ENCODE measurements at regions not wholly inside any gene's neighbourhood (a gene's known extent, or its start where the extent isn't known, plus 50 kb on each side); places are given as distances from the start of the nearest gene placed in this dataset.
"Not testable (repeated sequence)": the region's sequence is repeated elsewhere in the genome, so short reads cannot be mapped to it uniquely, and the experiment has no call there.

DNA sequence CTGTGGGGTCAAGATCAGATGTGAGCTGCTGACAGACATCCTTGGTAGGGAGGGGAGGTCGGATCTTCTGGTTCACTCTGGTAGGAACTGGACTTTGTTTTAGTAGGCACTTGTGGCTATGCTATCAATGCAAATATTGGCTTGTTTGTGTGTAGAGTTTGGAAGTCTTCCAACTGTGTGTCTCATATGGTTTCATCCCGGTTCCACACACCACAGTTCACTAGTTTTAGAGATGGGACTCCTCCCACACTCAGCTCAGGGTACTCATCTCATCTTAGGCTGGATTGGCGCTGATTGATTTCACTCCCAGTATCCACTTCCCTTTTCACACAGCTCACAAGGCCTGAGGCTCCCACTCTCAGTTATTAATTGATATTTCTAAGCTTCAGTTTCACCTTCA lies 161.3 kb downstream of the THBS2 start:
- H3K36me3 ChIP-seq (ENCODE audit: control insufficient read depth in 2 of 2, insufficient read depth in 2 of 2, low read length in 2 of 2), result no peaks in the 10 kb centered on the region
- H3K9me3 ChIP-seq (ENCODE audit: control insufficient read depth in 2 of 2, low read length in 2 of 2), result no peaks in the 10 kb centered on the region
- no peaks in the 10 kb centered on the region for H3K27me3 ChIP-seq (ENCODE audit: control insufficient read depth in 1 of 2, insufficient read depth in 2 of 2, low read length in 2 of 2)
- H3K4me1 ChIP-seq (ENCODE audit: control insufficient read depth, insufficient read depth, low read length), result peaks cover 6% of the 10 kb centered on the region
- H3K9ac ChIP-seq (ENCODE audit: low read length in 2 of 2), result no peak overlapping the region
- no peak overlapping the region for H3K4me3 ChIP-seq (ENCODE audit: low read length in 2 of 2)
- H3K27ac ChIP-seq (ENCODE audit: low read length), result no peak overlapping the region

GRCh38 chr6:169090514-169091127 lies 163.0 kb downstream of the THBS2 start:
- H3K9me3 ChIP-seq (ENCODE audit: control insufficient read depth in 2 of 2, low read length in 2 of 2); H3K27ac ChIP-seq (ENCODE audit: low read length); H3K4me1 ChIP-seq (ENCODE audit: control insufficient read depth, insufficient read depth, low read length); H3K36me3 ChIP-seq (ENCODE audit: control insufficient read depth in 2 of 2, insufficient read depth in 2 of 2, low read length in 2 of 2); H3K27me3 ChIP-seq (ENCODE audit: control insufficient read depth in 1 of 2, insufficient read depth in 2 of 2, low read length in 2 of 2); H3K4me3 ChIP-seq (ENCODE audit: low read length in 2 of 2); H3K9ac ChIP-seq (ENCODE audit: low read length in 2 of 2): not testable (repeated sequence)

- Histone ChIP-seq H3K27me3 (ENCODE audit: control insufficient read depth in 1 of 2, insufficient read depth in 2 of 2, low read length in 2 of 2) (no peaks in the 10 kb centered on the region), H3K4me1 (ENCODE audit: control insufficient read depth, insufficient read depth, low read length) (peaks cover 6% of the 10 kb centered on the region), H3K36me3 (ENCODE audit: control insufficient read depth in 2 of 2, insufficient read depth in 2 of 2, low read length in 2 of 2) (no peaks in the 10 kb centered on the region), H3K9me3 (ENCODE audit: control insufficient read depth in 2 of 2, low read length in 2 of 2) (no peaks in the 10 kb centered on the region), H3K9ac (ENCODE audit: low read length in 2 of 2) (no peak overlapping the region), H3K4me3 (ENCODE audit: low read length in 2 of 2) (no peak overlapping the region), H3K27ac (ENCODE audit: low read length) (no peak overlapping the region)
These were observed 164.9 kb downstream of the THBS2 start for GRCh38 chr6:169088762-169089161.

DNA sequence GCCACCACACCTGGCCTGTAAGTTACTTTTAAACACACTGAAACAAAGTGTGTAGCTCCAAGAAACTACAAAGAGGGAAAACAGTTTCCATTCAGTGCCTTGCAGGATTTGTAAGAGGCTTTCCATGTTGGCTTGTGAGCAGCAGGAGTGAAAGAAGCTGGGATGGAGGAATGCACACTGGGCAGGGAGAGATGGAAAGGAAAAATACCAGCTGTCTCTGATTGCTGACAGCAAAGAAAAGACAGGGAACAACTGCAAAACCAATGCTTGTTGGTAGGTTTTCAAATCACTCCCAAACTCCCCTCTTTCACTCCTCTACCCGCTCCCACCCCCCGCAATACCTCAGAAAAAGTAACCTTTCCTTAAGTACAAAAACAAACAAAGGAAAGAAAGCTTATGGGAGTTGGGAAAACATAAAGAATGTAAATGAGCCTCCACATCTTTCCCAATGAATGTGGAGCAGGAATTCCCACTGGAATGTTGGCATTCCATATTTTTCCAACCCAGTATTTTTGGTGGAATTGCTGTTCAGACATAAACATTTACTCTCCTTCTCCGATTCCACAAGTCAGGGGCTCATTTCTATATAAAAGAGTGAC lies 166.1 kb downstream of the THBS2 start:
- no peak overlapping the region for H3K27ac ChIP-seq (ENCODE audit: low read length)

DNA sequence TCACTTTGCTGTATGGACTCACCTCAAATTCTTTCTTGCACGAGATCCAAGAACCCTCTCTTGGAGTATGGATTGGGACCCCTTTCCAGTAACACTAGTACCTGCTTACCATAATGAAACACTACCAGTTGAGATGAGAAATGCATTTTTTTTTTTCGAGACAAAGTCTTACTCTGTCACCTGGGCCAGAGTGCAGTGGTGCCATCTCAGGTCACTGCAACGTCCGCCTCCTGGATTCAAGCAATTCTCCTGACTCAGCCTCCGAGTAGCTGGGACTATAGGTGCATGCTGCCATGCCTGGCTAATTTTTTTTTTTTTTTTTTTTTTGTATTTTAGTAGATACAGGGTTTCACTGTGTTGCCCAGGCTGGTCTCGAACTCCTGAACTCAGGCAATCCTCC lies 167.0 kb downstream of the THBS2 start:
- H3K9me3 ChIP-seq (ENCODE audit: control insufficient read depth in 2 of 2, low read length in 2 of 2); H3K4me1 ChIP-seq (ENCODE audit: control insufficient read depth, insufficient read depth, low read length): not testable (repeated sequence)

More for the DNA sequence above, 166.1 kb downstream of the THBS2 start:
- H3K27me3 ChIP-seq (ENCODE audit: control insufficient read depth in 1 of 2, insufficient read depth in 2 of 2, low read length in 2 of 2), result no peaks in the 10 kb centered on the region
- H3K9ac ChIP-seq (ENCODE audit: low read length in 2 of 2), result no peak overlapping the region
- no peaks in the 10 kb centered on the region for H3K36me3 ChIP-seq (ENCODE audit: control insufficient read depth in 2 of 2, insufficient read depth in 2 of 2, low read length in 2 of 2)
- H3K4me1 ChIP-seq (ENCODE audit: control insufficient read depth, insufficient read depth, low read length), result peaks cover 6% of the 10 kb centered on the region
- peak overlapping the region in 1 of 2 donors; percentile 29 for H3K4me3 ChIP-seq (ENCODE audit: low read length in 2 of 2)
- peaks cover 0 to 5% of the 10 kb centered on the region in 2 donors for H3K9me3 ChIP-seq (ENCODE audit: control insufficient read depth in 2 of 2, low read length in 2 of 2)

DNA sequence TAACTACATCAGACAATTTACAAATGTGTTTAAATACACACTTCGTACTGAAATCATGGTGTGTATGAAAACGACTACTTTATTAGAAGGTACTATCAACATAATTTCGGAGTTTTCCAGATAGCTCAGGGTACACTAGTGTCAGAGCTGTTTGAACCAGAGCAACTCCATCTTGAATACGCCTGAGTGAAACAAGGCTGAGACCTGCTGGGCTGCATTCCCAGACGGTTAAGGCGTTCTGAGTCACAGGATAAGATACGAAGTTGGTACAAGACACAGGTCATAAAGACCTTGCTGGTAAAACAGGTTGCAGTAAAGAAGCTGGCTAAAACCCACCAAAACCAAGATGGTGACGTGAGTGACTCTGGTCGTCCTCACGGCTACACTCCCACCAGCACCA lies 167.6 kb downstream of the THBS2 start:
- Histone ChIP-seq H3K9ac (ENCODE audit: low read length in 2 of 2) (no peak overlapping the region), H3K27me3 (ENCODE audit: control insufficient read depth in 1 of 2, insufficient read depth in 2 of 2, low read length in 2 of 2) (no peaks in the 10 kb centered on the region), H3K36me3 (ENCODE audit: control insufficient read depth in 2 of 2, insufficient read depth in 2 of 2, low read length in 2 of 2) (no peaks in the 10 kb centered on the region), H3K4me3 (ENCODE audit: low read length in 2 of 2) (no peak overlapping the region), H3K4me1 (ENCODE audit: control insufficient read depth, insufficient read depth, low read length) (peaks cover 3% of the 10 kb centered on the region), H3K27ac (ENCODE audit: low read length) (no peak overlapping the region), H3K9me3 (ENCODE audit: control insufficient read depth in 2 of 2, low read length in 2 of 2) (peaks cover 0 to 5% of the 10 kb centered on the region in 2 donors)

More for the DNA sequence above, 167.0 kb downstream of the THBS2 start:
- not testable (repeated sequence) for H3K27me3 ChIP-seq (ENCODE audit: control insufficient read depth in 1 of 2, insufficient read depth in 2 of 2, low read length in 2 of 2); H3K27ac ChIP-seq (ENCODE audit: low read length); H3K4me3 ChIP-seq (ENCODE audit: low read length in 2 of 2); H3K36me3 ChIP-seq (ENCODE audit: control insufficient read depth in 2 of 2, insufficient read depth in 2 of 2, low read length in 2 of 2); H3K9ac ChIP-seq (ENCODE audit: low read length in 2 of 2)

- no peak overlapping the region for H3K27ac ChIP-seq (ENCODE audit: low read length)
- H3K9me3 ChIP-seq (ENCODE audit: control insufficient read depth in 2 of 2, low read length in 2 of 2), result peaks cover 0 to 5% of the 10 kb centered on the region in 2 donors
- no peaks in the 10 kb centered on the region for H3K27me3 ChIP-seq (ENCODE audit: control insufficient read depth in 1 of 2, insufficient read depth in 2 of 2, low read length in 2 of 2)
- no peaks in the 10 kb centered on the region for H3K36me3 ChIP-seq (ENCODE audit: control insufficient read depth in 2 of 2, insufficient read depth in 2 of 2, low read length in 2 of 2)
- no peak overlapping the region for H3K4me3 ChIP-seq (ENCODE audit: low read length in 2 of 2)
- H3K9ac ChIP-seq (ENCODE audit: low read length in 2 of 2), result no peak overlapping the region
- peaks cover 3% of the 10 kb centered on the region for H3K4me1 ChIP-seq (ENCODE audit: control insufficient read depth, insufficient read depth, low read length)
These were observed 168.2 kb downstream of the THBS2 start for GRCh38 chr6:169085466-169085865.

GRCh38 chr6:169084557-169084956 lies 169.1 kb downstream of the THBS2 start:
- H3K4me3 ChIP-seq (ENCODE audit: low read length in 2 of 2); H3K27me3 ChIP-seq (ENCODE audit: control insufficient read depth in 1 of 2, insufficient read depth in 2 of 2, low read length in 2 of 2); H3K36me3 ChIP-seq (ENCODE audit: control insufficient read depth in 2 of 2, insufficient read depth in 2 of 2, low read length in 2 of 2); H3K4me1 ChIP-seq (ENCODE audit: control insufficient read depth, insufficient read depth, low read length); H3K9me3 ChIP-seq (ENCODE audit: control insufficient read depth in 2 of 2, low read length in 2 of 2); H3K9ac ChIP-seq (ENCODE audit: low read length in 2 of 2); H3K27ac ChIP-seq (ENCODE audit: low read length): not testable (repeated sequence)

DNA sequence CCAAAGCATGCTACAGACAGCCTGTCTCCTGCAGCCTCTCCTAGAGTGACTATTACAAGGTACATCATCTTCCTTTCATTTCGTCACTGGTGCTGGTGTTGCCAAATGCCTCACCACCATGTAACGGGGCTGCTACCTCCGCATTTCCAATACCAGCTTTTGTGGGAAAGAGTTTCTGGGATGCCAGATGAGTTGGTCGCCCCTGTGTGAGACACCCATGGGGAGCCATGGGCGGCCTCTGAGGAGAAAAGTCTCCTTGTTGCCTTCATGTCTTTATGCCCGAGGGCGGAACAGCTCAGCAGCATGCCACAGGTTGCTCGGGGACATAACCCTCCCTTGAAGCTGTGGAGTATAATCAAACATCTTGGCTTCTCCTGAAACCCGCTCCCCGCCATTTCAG lies 169.6 kb downstream of the THBS2 start:
- H3K27ac ChIP-seq (ENCODE audit: low read length), result no peak overlapping the region
- no peak overlapping the region for H3K9ac ChIP-seq (ENCODE audit: low read length in 2 of 2)
- H3K4me1 ChIP-seq (ENCODE audit: control insufficient read depth, insufficient read depth, low read length), result peaks cover 3% of the 10 kb centered on the region
- peaks cover 0 to 5% of the 10 kb centered on the region in 2 donors for H3K9me3 ChIP-seq (ENCODE audit: control insufficient read depth in 2 of 2, low read length in 2 of 2)
- no peak overlapping the region for H3K4me3 ChIP-seq (ENCODE audit: low read length in 2 of 2)
- no peaks in the 10 kb centered on the region for H3K27me3 ChIP-seq (ENCODE audit: control insufficient read depth in 1 of 2, insufficient read depth in 2 of 2, low read length in 2 of 2)
- no peaks in the 10 kb centered on the region for H3K36me3 ChIP-seq (ENCODE audit: control insufficient read depth in 2 of 2, insufficient read depth in 2 of 2, low read length in 2 of 2)

DNA sequence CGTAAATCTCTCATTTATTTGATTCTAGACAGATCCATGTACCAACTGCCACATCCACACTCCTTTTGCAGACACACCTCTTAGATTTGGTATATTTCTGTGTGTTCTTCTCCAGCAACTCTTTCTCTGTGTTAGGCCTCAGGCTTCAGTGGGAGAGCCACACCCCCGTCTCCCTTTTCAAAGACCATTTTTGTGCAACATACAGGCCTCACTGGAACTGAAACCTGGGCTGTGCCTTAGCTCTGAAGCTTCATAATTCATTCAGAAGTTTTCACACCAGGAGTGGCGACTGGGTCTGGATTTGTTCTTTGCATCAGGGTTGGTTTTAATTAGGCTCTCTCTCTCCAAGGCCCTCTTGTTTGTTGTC lies 170.2 kb downstream of the THBS2 start:
- peaks cover 0 to 6% of the 10 kb centered on the region in 2 donors for H3K9me3 ChIP-seq (ENCODE audit: control insufficient read depth in 2 of 2, low read length in 2 of 2)
- H3K27me3 ChIP-seq (ENCODE audit: control insufficient read depth in 1 of 2, insufficient read depth in 2 of 2, low read length in 2 of 2), result no peaks in the 10 kb centered on the region
- no peaks in the 10 kb centered on the region for H3K4me1 ChIP-seq (ENCODE audit: control insufficient read depth, insufficient read depth, low read length)
- H3K9ac ChIP-seq (ENCODE audit: low read length in 2 of 2), result no peak overlapping the region
- no peaks in the 10 kb centered on the region for H3K36me3 ChIP-seq (ENCODE audit: control insufficient read depth in 2 of 2, insufficient read depth in 2 of 2, low read length in 2 of 2)
- no peak overlapping the region for H3K27ac ChIP-seq (ENCODE audit: low read length)
- no peak overlapping the region for H3K4me3 ChIP-seq (ENCODE audit: low read length in 2 of 2)

DNA sequence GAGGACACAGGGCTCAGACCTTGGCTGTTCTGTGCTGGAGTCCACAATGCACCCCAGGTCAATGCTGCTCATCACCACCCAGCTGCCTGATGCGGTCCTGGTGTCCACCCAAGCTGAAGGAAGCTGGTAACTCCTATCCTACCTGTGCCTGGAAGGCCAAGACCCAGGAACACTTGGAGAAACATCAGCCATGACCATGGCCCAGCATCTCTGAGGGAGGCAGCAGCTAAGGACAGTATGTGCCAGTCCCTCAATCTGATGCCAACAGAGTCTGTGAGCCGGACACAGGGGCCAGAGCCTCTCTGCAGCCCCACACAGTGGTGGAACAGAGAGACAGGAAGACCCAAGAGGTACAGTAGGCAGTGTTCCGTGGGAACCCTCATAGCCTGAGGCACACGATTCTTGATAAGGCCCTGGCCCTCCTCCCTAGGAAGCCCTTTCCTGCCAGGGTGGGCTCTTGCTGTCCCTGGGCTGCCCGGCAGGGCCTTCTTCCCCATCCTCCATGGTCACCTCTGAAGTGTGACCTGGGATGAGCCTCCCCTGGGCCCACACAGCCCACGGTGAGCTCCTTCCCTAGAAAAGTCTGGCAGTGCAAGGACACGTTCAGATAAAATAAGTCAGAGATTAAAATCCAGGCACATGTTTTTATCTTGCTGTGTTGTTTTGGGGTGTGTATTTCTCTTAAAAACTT lies 170.7 kb downstream of the THBS2 start:
- peaks cover 0 to 9% of the 10 kb centered on the region in 2 donors for H3K9me3 ChIP-seq (ENCODE audit: control insufficient read depth in 2 of 2, low read length in 2 of 2)
- H3K4me3 ChIP-seq (ENCODE audit: low read length in 2 of 2), result no peak overlapping the region
- H3K9ac ChIP-seq (ENCODE audit: low read length in 2 of 2), result no peak overlapping the region
- no peaks in the 10 kb centered on the region for H3K4me1 ChIP-seq (ENCODE audit: control insufficient read depth, insufficient read depth, low read length)
- H3K27ac ChIP-seq (ENCODE audit: low read length), result no peak overlapping the region
- H3K36me3 ChIP-seq (ENCODE audit: control insufficient read depth in 2 of 2, insufficient read depth in 2 of 2, low read length in 2 of 2), result no peaks in the 10 kb centered on the region
- no peaks in the 10 kb centered on the region for H3K27me3 ChIP-seq (ENCODE audit: control insufficient read depth in 1 of 2, insufficient read depth in 2 of 2, low read length in 2 of 2)
